BJ (cell line): ENCODE measurements at regions not wholly inside any gene's neighbourhood (a gene's known extent, or its start where the extent isn't known, plus 50 kb on each side); places are given as distances from the start of the nearest gene placed in this dataset.

ENCODE experiments used
- CTCF ChIA-PET: fragments of 350-600 bp; formaldehyde crosslinking; extraction: SDS; loops from one replicate; lab custom pipeline; 2021; ENCODE audit warnings: antibody characterized with exemption, inconsistent platforms; lab: Yijun Ruan, JAX
- POLR2A ChIA-PET: fragments of 300-600 bp; sonication (Branson Sonifier 250); formaldehyde crosslinking; extraction: SDS; loops from one replicate; lab custom pipeline; 2021; ENCODE audit warnings: antibody characterized with exemption; lab: Charles Lee
- DNase-seq: peaks from one replicate; pipeline ENCODE4 v3.0.0-alpha.2; 2011; ENCODE audit warnings: low read depth
- H3K27me3 ChIP-seq: 2 replicates; pipeline ENCODE4 v1.6.0; 2011; ENCODE audit warnings: low read length; ENCODE audit not compliant: control insufficient read depth, insufficient read depth
- H3K36me3 ChIP-seq: 2 replicates; pipeline ENCODE4 v1.5.1; 2011; ENCODE audit warnings: low read length; ENCODE audit not compliant: control insufficient read depth, insufficient read depth
- H3K4me3 ChIP-seq: 2 replicates; pipeline ENCODE4 v1.5.1; 2011; ENCODE audit warnings: low read depth, mild to moderate bottlenecking, control low read depth, low read length
- TF ChIP-seq, protein P1 (sequence below): IDR thresholded peaks from 2 replicates; pipeline ENCODE4 v1.5.1; 2011; ENCODE audit warnings: low read depth, mild to moderate bottlenecking, control low read depth, inconsistent platforms, low read length, moderate library complexity; ENCODE audit not compliant: insufficient read depth

DNA sequence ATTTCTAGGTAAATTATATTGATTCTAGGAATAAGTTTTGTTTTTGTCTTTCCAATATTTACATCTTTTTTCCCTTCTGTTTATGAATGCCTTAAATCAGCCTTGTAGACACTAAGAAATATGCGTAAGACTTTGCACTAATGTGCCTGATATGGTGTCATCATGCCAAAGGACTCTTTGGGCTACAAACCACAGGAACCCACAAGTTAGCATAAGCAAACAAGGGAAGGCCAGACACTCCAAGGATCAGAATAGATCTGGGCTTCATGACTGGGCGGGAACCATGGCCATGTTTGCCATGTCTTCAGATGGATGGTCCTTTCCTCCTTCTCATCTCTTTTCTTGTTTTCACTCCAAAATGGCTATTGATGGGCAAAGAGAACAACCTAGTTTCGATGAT lies 242.2 kb upstream of the CHRNA7 start:
- Histone ChIP-seq H3K4me3 (no peak overlapping the region), H3K27me3 (no peaks in the 10 kb centered on the region), H3K36me3 (no peaks in the 10 kb centered on the region)
- ChIA-PET POLR2A (no interaction called here), CTCF (no interaction called here)
- TF ChIP-seq, protein P1, sequence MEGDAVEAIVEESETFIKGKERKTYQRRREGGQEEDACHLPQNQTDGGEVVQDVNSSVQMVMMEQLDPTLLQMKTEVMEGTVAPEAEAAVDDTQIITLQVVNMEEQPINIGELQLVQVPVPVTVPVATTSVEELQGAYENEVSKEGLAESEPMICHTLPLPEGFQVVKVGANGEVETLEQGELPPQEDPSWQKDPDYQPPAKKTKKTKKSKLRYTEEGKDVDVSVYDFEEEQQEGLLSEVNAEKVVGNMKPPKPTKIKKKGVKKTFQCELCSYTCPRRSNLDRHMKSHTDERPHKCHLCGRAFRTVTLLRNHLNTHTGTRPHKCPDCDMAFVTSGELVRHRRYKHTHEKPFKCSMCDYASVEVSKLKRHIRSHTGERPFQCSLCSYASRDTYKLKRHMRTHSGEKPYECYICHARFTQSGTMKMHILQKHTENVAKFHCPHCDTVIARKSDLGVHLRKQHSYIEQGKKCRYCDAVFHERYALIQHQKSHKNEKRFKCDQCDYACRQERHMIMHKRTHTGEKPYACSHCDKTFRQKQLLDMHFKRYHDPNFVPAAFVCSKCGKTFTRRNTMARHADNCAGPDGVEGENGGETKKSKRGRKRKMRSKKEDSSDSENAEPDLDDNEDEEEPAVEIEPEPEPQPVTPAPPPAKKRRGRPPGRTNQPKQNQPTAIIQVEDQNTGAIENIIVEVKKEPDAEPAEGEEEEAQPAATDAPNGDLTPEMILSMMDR = no peak
- no peak for DNase-seq

DNA sequence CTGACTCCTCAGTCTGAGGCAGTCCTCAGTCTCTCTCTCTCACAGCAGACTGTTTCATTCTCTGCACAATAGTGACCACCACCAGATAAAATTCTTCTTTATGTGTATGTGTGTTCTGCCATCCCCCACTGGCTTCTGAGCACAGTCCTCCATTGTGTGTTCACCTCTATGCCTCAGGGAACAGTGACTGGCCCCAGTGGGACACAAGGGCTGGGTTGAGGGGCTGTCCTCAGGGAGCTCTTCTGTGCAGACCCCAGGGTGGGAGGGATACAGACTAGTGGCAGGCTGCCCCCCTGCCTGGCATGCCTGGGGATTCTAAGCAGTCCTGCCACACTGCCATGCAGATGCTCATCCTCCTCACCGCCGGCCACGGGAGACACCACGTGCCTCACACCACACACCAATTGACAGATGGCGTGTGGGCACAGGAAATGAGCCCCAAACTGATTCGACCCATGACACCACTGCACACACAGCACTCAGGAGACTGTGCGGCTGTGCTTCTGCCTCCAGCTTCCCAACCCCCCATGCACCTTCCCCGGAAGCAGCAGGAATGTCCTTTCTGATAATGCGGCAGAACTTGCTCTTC lies 237.6 kb upstream of the CHRNA7 start:
- POLR2A ChIA-PET = no interaction called here

DNA sequence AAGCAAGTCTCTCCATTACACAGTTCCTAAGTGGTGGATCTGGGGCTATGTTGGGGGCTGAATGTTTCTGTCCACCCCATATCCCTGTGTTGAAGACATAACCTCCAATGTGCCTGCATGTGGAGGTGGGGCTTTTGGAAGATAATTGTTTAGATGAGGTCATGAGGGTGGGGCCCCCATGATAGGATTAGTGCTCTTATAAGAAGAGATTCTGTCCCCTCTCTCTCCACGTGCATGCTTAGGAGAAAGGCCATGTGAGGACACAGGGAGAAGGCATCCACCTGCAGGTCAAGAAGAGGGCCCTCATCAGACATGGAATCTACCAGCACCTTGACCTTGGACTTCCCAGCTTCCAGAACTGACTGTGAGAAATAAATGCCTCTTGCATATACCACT lies 231.0 kb upstream of the CHRNA7 start:
- ChIA-PET CTCF (no interaction called here), POLR2A (no interaction called here)
- TF ChIP-seq, protein P1 = no peak
- Histone ChIP-seq H3K27me3 (no peaks in the 10 kb centered on the region), H3K36me3 (no peaks in the 10 kb centered on the region), H3K4me3 (no peak overlapping the region)
- no peak for DNase-seq

More for the DNA sequence above, 237.6 kb upstream of the CHRNA7 start:
- Histone ChIP-seq H3K4me3 (no peak overlapping the region), H3K27me3 (no peaks in the 10 kb centered on the region), H3K36me3 (no peaks in the 10 kb centered on the region)
- DNase-seq = no peak
- CTCF ChIA-PET = no interaction called here
- TF ChIP-seq, protein P1 = no peak

DNA sequence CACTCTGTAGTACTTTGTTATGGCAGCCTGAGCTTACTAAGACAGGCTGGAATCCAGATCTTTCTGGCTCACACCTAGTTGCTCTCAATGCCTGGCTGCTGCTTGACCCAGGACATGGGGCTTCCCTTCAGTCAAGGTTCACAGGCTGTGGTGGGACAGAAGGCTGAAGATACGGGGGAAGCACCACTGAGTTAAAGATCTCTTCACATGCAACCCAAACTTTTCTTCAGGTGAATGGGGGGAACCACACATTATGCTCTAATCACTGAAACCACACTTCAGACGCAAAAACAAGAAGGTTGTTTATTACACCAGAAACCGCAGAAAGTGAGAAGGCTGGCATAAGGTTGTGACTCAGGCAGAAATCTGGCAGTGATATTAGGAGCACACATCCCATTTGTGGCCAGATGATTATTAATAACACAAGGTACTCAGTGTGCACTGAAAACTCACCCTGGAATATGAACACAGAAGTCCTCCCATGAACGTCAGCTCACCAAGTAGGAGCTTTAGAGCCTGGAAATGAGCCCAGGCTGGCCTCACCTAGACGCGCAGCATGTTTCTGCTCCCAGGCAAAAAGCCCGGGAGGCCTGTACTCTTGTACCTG lies 230.5 kb upstream of the CHRNA7 start:
- Histone ChIP-seq H3K27me3 (no peaks in the 10 kb centered on the region), H3K36me3 (no peaks in the 10 kb centered on the region), H3K4me3 (no peak overlapping the region)
- ChIA-PET CTCF (no interaction called here), POLR2A (no interaction called here)
- no peak for DNase-seq
- TF ChIP-seq, protein P1 = no peak

DNA sequence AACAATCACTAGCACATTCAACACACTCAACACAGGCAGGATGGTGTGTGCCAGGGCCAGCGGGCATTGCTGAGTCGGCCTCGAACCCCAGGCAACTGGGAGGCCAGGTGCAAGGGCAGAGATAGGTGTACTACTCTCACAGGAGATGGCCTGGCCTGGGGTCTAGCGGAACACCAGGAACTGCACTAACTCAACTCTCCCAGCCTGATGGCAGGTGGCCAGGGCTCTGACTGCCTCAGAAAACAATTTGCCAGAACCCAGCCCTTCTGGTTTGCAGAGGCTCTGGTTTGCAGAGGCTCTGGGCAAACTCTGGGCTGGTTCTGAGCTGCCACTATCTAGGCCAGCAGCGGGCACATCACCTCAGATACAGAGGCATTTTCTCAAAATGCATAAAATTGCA lies 229.2 kb upstream of the CHRNA7 start:
- CTCF ChIA-PET = no interaction called here
- no peak for DNase-seq
- Histone ChIP-seq H3K4me3 (no peak overlapping the region), H3K36me3 (no peaks in the 10 kb centered on the region), H3K27me3 (no peaks in the 10 kb centered on the region)
- TF ChIP-seq, protein P1 = no peak
- POLR2A ChIA-PET = no interaction called here
